GM21786 (cell line): ENCODE measurements at regions not wholly inside any gene's neighbourhood (a gene's known extent, or its start where the extent isn't known, plus 50 kb on each side); places are given as distances from the start of the nearest gene placed in this dataset.

Experiments
- ATAC-seq: cut with Tn5 transposase; IDR thresholded peaks from one replicate; pipeline ENCODE4 v1.9.1; 2021; ENCODE audit not compliant: unreplicated experiment

DNA sequence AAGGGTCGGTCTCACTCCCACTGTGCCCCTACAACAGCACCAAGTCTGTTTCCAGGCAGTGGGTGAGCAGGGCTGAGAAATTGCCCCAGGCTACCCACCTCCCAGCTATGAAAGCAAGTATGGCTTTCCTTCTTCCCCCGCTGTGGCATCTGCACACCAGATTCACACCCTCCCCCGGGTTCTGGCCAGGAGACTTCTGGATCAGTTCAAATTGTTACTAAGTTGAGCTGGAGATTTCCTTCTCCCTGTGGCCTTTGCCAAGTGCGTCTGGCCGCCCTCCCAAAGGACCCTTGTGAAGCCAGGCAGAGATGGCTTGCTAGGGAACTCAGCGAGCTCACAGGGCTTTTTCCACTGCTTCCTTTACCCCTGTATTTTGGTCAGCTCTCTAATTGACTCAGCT, 555.4 kb downstream of the SH2D4B start:
- no peak for ATAC-seq

DNA sequence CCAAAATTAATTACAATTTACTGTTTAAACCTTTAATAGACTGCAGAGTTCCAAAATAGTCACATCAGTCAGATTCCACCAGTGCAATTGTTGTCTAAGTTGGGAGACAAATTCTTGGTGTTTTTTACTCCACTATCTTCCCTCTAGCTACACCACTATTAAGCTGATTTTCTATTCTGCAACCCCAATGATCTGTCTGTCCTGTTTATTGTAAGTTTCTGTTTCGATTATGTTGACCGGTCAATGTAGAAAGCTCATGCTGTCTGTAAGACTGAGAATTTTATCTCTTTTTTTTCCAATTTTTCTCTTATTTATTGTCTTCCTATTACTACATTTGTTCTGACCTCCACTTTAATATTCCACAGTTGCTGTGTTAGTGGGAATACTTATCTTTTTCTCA, 557.5 kb downstream of the SH2D4B start:
- ATAC-seq = no peak

GRCh38 chr10:81096558-81096957, 558.9 kb downstream of the SH2D4B start:
- peak; percentile 57 for ATAC-seq

GRCh38 chr10:81101062-81101461, 563.4 kb downstream of the SH2D4B start:
- ATAC-seq = no peak

- no peak for ATAC-seq
Measured at GRCh38 chr10:81104494-81104893, 566.8 kb downstream of the SH2D4B start.

GRCh38 chr10:81108516-81109199, 571.0 kb downstream of the SH2D4B start:
- ATAC-seq = peak; percentile 81

DNA sequence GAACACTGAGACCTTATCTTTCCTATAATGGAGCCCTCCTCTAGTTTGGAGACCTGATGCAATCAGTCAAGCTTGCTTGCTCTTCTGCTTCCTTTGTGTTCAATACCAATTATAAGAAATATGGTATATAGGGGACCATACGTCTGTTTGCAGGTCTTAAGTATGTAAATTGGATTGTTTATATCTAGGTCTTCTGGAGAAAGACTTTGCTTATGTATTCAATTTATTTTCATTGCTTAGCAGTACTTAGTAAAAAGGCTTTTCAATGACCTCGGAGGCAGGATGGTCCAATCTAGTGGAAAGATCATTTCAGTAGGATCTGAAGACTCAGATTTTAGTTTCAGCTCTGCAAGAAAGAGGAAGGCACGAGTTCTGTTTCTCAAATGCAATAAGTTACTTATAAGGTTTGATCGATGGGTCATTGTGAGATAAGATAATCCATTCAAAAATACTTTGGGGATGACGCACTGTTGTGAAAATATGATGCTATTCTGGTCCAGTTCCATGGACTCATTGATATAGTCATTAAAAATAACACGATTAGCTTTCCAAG, 571.6 kb downstream of the SH2D4B start:
- ATAC-seq = peak; percentile 32

DNA sequence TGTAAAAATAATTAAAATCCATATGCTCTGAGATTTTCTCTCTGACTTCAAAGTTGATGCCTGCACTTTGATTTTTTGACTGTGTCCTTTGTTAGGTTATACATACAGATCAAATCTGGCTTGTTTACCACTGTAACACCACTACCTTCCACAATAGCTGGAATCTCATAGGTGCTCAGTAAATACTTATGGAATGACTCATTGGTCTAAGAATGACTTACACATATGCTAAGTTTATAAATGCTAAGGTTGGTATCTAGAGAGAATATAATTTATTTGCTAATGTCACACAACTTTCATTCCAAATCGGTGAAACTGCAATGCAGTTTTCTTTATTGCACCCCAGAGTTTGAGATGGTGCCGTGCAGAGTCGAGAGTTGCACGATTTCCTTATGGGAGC, 578.5 kb downstream of the SH2D4B start:
- no peak for ATAC-seq

- ATAC-seq = no peak
Measured at GRCh38 chr10:81116990-81117389, 579.3 kb downstream of the SH2D4B start.

GRCh38 chr10:81127931-81128330, 590.2 kb downstream of the SH2D4B start:
- no peak for ATAC-seq

DNA sequence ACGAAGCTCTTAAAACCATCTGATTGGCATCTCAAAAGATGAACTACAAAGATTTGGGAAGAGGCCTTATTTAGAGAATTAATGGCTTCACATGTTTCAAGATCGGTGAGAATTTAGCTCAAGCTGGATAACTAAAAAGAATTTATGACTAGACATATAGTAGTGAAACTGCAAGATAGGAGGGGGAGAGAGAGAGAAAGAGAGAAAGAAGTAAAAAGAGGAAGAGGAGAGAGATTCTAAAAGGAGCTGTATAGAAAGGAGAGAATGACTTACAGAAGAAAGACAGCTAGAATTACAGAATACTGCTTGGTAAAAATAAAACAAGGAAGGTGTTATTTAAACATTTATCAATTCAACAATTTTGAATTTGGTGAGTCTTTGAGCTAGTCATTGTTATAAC, 592.3 kb downstream of the SH2D4B start:
- no peak for ATAC-seq

- ATAC-seq = peak; percentile 90
Measured at GRCh38 chr10:81135851-81136250, 598.1 kb downstream of the SH2D4B start.

DNA sequence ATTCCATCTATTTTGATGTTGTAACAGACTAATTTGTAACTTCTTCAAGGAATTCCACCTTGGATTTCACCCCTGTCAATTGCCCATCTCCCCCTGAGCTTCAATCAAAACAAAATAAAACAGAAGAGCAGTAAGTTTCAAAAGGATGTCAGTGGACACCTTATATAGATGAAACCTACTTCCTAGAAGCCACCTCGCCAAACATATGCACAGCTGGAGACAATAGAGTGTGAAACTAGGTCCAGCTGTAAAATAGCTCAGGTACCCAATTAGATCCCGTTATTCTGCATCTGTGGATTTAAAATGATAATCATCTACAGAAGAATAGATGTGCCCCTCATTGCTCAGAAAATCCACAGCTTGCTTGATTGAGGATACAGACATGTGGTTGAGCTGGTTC, 598.6 kb downstream of the SH2D4B start:
- ATAC-seq = peak; percentile 21

- no peak for ATAC-seq
Measured at GRCh38 chr10:81145975-81146374, 608.3 kb downstream of the SH2D4B start.

- ATAC-seq = no peak
Measured at GRCh38 chr10:81146436-81146835, 608.7 kb downstream of the SH2D4B start.

DNA sequence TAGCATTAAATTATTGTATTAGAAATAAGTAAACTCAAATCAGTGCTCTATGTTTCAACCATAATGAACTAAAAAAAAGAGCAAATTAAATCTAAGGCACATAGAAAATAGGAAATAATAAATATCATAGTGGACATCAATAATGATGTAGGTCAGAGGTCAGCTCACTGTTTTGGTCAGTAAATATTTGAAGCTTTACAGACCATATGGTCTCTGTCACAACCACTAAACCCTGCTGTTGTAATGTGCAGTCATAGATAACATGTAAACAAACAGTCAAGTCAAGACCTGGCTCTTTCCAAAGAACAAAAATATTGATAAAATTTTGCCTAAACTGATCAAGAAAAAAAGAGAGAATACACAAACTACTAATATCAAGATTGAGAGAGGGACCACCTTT, 615.0 kb downstream of the SH2D4B start:
- ATAC-seq = no peak

- ATAC-seq = no peak
Measured at GRCh38 chr10:81157681-81158080, 620.0 kb downstream of the SH2D4B start.

GRCh38 chr10:81177651-81178244, 640.0 kb downstream of the SH2D4B start:
- no peak for ATAC-seq

GRCh38 chr10:81179324-81179723, 641.6 kb downstream of the SH2D4B start:
- ATAC-seq = no peak

- ATAC-seq = peak; percentile 82
Measured at GRCh38 chr10:81179805-81180452, 642.2 kb downstream of the SH2D4B start.

GRCh38 chr10:81182296-81182695, 644.6 kb downstream of the SH2D4B start:
- no peak for ATAC-seq

- no peak for ATAC-seq
Measured at GRCh38 chr10:81192221-81192788, 654.6 kb downstream of the SH2D4B start.
